ENCODE measurements at regions not wholly inside any gene's neighbourhood (a gene's known extent, or its start where the extent isn't known, plus 50 kb on each side); places are given as distances from the start of the nearest gene placed in this dataset.
"Not testable (repeated sequence)": the region's sequence is repeated elsewhere in the genome, so short reads cannot be mapped to it uniquely, and the experiment has no call there.

- Mint-ChIP-seq H3K4me1 (no peaks in the 10 kb centered on the region), H3K9me3 (no peaks in the 10 kb centered on the region), H3K36me3 (ENCODE audit: low read depth) (no peaks in the 10 kb centered on the region), H3K4me3 (no peak overlapping the region), H3K27ac (no peak overlapping the region), H3K27me3 (ENCODE audit: insufficient read depth) (no peaks in the 10 kb centered on the region)
- no peaks in the 10 kb centered on the region for H3K36me3 ChIP-seq (ENCODE audit: control insufficient read depth, insufficient read depth, low read length)
- H3K9ac ChIP-seq (ENCODE audit: extremely low read depth, low read length, poor library complexity, severe bottlenecking) = no peak overlapping the region
- H3K27ac ChIP-seq (ENCODE audit: low read depth, low read length) = no peak overlapping the region
- 90 to 97% methylated on average over 4 to 5 of the region's 5 CpGs for WGBS, 2 experiments (ENCODE audit: insufficient coverage in 1 of 2, insufficient read length in 1 of 2)
- TF ChIP-seq, protein P1, sequence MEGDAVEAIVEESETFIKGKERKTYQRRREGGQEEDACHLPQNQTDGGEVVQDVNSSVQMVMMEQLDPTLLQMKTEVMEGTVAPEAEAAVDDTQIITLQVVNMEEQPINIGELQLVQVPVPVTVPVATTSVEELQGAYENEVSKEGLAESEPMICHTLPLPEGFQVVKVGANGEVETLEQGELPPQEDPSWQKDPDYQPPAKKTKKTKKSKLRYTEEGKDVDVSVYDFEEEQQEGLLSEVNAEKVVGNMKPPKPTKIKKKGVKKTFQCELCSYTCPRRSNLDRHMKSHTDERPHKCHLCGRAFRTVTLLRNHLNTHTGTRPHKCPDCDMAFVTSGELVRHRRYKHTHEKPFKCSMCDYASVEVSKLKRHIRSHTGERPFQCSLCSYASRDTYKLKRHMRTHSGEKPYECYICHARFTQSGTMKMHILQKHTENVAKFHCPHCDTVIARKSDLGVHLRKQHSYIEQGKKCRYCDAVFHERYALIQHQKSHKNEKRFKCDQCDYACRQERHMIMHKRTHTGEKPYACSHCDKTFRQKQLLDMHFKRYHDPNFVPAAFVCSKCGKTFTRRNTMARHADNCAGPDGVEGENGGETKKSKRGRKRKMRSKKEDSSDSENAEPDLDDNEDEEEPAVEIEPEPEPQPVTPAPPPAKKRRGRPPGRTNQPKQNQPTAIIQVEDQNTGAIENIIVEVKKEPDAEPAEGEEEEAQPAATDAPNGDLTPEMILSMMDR (conservative IDR thresholded peaks at IDR 0.05) = no peak
- no peaks in the 10 kb centered on the region for H3K4me1 ChIP-seq (ENCODE audit: control insufficient read depth, insufficient read depth, low read length)
- H3K27me3 ChIP-seq (ENCODE audit: control insufficient read depth, insufficient read depth, low read length, poor library complexity, severe bottlenecking) = no peaks in the 10 kb centered on the region
- no peak overlapping the region for H3K4me3 ChIP-seq (ENCODE audit: low read length)
- no peak for DNase-seq
- H3K9me3 ChIP-seq (ENCODE audit: control insufficient read depth, low read length) = no peaks in the 10 kb centered on the region
These were observed 677.4 kb upstream of the SLITRK6 start for GRCh38 chr13:86476656-86477055.

- no peaks in the 10 kb centered on the region for H3K27me3 Mint-ChIP-seq (ENCODE audit: insufficient read depth)
- no peak for DNase-seq
- H3K27ac ChIP-seq (ENCODE audit: low read depth, low read length) = no peak overlapping the region
- no peaks in the 10 kb centered on the region for H3K9me3 ChIP-seq (ENCODE audit: control insufficient read depth, low read length)
- 90 to 100% methylated on average over 2 to 3 of the region's 3 CpGs for WGBS, 2 experiments (ENCODE audit: insufficient coverage in 1 of 2, insufficient read length in 1 of 2)
- H3K9me3 Mint-ChIP-seq = no peaks in the 10 kb centered on the region
- no peak overlapping the region for H3K27ac Mint-ChIP-seq
- H3K9ac ChIP-seq (ENCODE audit: extremely low read depth, low read length, poor library complexity, severe bottlenecking) = no peak overlapping the region
- no peak overlapping the region for H3K4me3 ChIP-seq (ENCODE audit: low read length)
- no peak overlapping the region for H3K4me3 Mint-ChIP-seq
- no peaks in the 10 kb centered on the region for H3K36me3 Mint-ChIP-seq (ENCODE audit: low read depth)
- H3K4me1 Mint-ChIP-seq = peaks cover 7% of the 10 kb centered on the region
- TF ChIP-seq, protein P1 (conservative IDR thresholded peaks at IDR 0.05) = no peak
- H3K4me1 ChIP-seq (ENCODE audit: control insufficient read depth, insufficient read depth, low read length) = no peaks in the 10 kb centered on the region
- H3K27me3 ChIP-seq (ENCODE audit: control insufficient read depth, insufficient read depth, low read length, poor library complexity, severe bottlenecking) = no peaks in the 10 kb centered on the region
- no peaks in the 10 kb centered on the region for H3K36me3 ChIP-seq (ENCODE audit: control insufficient read depth, insufficient read depth, low read length)
These were observed 687.4 kb upstream of the SLITRK6 start for GRCh38 chr13:86486582-86486981.

- H3K27me3 ChIP-seq (ENCODE audit: control insufficient read depth, insufficient read depth, low read length, poor library complexity, severe bottlenecking) = no peaks in the 10 kb centered on the region
- Mint-ChIP-seq H3K27ac (no peak overlapping the region), H3K9me3 (no peaks in the 10 kb centered on the region), H3K4me3 (no peak overlapping the region), H3K36me3 (ENCODE audit: low read depth) (no peaks in the 10 kb centered on the region), H3K4me1 (no peaks in the 10 kb centered on the region), H3K27me3 (ENCODE audit: insufficient read depth) (no peaks in the 10 kb centered on the region)
- H3K9me3 ChIP-seq (ENCODE audit: control insufficient read depth, low read length) = no peaks in the 10 kb centered on the region
- H3K27ac ChIP-seq (ENCODE audit: low read depth, low read length) = no peak overlapping the region
- no peaks in the 10 kb centered on the region for H3K36me3 ChIP-seq (ENCODE audit: control insufficient read depth, insufficient read depth, low read length)
- no peak overlapping the region for H3K9ac ChIP-seq (ENCODE audit: extremely low read depth, low read length, poor library complexity, severe bottlenecking)
- WGBS, 2 experiments (ENCODE audit: insufficient coverage in 1 of 2, insufficient read length in 1 of 2) = 100% methylated on average over 1 of the region's 1 CpG; no CpG with 5 or more reads in 1 of the 2 experiments
- no peaks in the 10 kb centered on the region for H3K4me1 ChIP-seq (ENCODE audit: control insufficient read depth, insufficient read depth, low read length)
- TF ChIP-seq, protein P1 (conservative IDR thresholded peaks at IDR 0.05) = no peak
- no peak overlapping the region for H3K4me3 ChIP-seq (ENCODE audit: low read length)
- DNase-seq = no peak
These were observed 691.9 kb upstream of the SLITRK6 start for GRCh38 chr13:86491121-86491520.

DNA sequence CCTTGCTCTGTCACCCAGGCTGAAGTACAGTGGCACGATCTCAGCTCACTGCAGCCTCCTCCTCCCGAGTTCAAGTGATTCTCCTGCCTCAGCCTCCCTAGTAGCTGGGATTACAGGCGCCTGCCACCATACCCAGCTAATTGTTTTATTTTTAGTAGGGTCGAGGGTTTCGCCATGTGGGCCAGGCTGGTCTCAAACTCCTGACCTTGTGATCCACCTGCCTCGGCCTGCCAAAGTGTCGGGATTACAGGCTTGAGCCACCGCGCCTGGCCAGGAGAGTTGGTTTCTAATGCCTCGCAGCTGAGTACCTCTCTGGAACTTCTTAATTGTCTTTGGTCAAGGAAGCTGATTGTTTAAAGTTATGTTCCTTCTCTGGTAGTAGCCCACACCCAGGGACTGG lies 702.7 kb upstream of the SLITRK6 start:
- not testable (repeated sequence) for H3K4me3 Mint-ChIP-seq, H3K9me3 Mint-ChIP-seq
- WGBS, 2 experiments (ENCODE audit: insufficient coverage in 1 of 2, insufficient read length in 1 of 2) = 92 to 94% methylated on average over 4 to 10 of the region's 10 CpGs

More for the DNA sequence above, 702.7 kb upstream of the SLITRK6 start:
- H3K36me3 Mint-ChIP-seq (ENCODE audit: low read depth); H3K4me1 ChIP-seq (ENCODE audit: control insufficient read depth, insufficient read depth, low read length); H3K27me3 ChIP-seq (ENCODE audit: control insufficient read depth, insufficient read depth, low read length, poor library complexity, severe bottlenecking); H3K9ac ChIP-seq (ENCODE audit: extremely low read depth, low read length, poor library complexity, severe bottlenecking); H3K27me3 Mint-ChIP-seq (ENCODE audit: insufficient read depth); H3K27ac Mint-ChIP-seq; H3K4me1 Mint-ChIP-seq; H3K27ac ChIP-seq (ENCODE audit: low read depth, low read length); H3K36me3 ChIP-seq (ENCODE audit: control insufficient read depth, insufficient read depth, low read length); H3K4me3 ChIP-seq (ENCODE audit: low read length); H3K9me3 ChIP-seq (ENCODE audit: control insufficient read depth, low read length); DNase-seq: not testable (repeated sequence)

Data from endodermal cell (in vitro differentiated cells).